Endothelial cell of umbilical vein (primary cell): ENCODE measurements at regions not wholly inside any gene's neighbourhood (a gene's known extent, or its start where the extent isn't known, plus 50 kb on each side); places are given as distances from the start of the nearest gene placed in this dataset.

ENCODE experiments used
- BruUV-seq: library from RNA; stranded (reverse); fragments of 400-500 nt; replicated peaks from 2 replicates; lab custom pipeline; 2021; lab: Mats Ljungman, UMichigan
- CTCF ChIA-PET: fragments of 300-600, 350-600 bp; sonication (Branson Sonifier 250); formaldehyde crosslinking; loops from one replicate; lab custom pipeline; 2021; ENCODE audit warnings: antibody characterized with exemption, inconsistent platforms; lab: Charles Lee
- POLR2A ChIA-PET: fragments of 300-600, 350-600 bp; sonication (Branson Sonifier 250); formaldehyde crosslinking; loops from one replicate; lab custom pipeline; 2021; ENCODE audit warnings: antibody characterized with exemption, inconsistent platforms; lab: Charles Lee
- DNase-seq: peaks from one replicate; pipeline ENCODE4 v3.0.0-alpha.2; 2011; ENCODE audit warnings: low read depth, low spot score
- FAIRE-seq: peaks from 2 replicates; lab custom pipeline; 2011; peaks lifted over from hg19 to GRCh38; lab: Jason Lieb, UNC
- H2AFZ ChIP-seq: 2 replicates; pipeline ENCODE4 v1.6.0; 2012; ENCODE audit warnings: low read depth, low read length, control low read depth, inconsistent platforms
- H3K27ac ChIP-seq: 2 replicates; pipeline ENCODE4 v1.5.1; 2011; ENCODE audit warnings: low read depth, mild to moderate bottlenecking, control low read depth, low read length, moderate library complexity; ENCODE audit not compliant: insufficient read depth
- H3K27me3 ChIP-seq, 2 experiments: 2 replicates each; pipeline versions ENCODE4 v1.6.0 to v1.6.1; 2011; ENCODE audit warnings: low read length in 2 of 2, mixed read lengths in 1 of 2; ENCODE audit not compliant: control insufficient read depth in 2 of 2, insufficient read depth in 2 of 2
- H3K36me3 ChIP-seq, 2 experiments: 2 replicates in 1 of 2; 3 replicates in 1 of 2; pipeline ENCODE4 v1.5.1; 2011; ENCODE audit warnings: low read length in 2 of 2, mild to moderate bottlenecking in 1 of 2, moderate library complexity in 1 of 2; ENCODE audit not compliant: control insufficient read depth in 2 of 2, insufficient read depth in 2 of 2; ENCODE audit errors: extremely low read depth in 1 of 2
- H3K4me1 ChIP-seq: 3 replicates; pipeline ENCODE4 v1.5.1; 2011; ENCODE audit warnings: mild to moderate bottlenecking, low read length; ENCODE audit not compliant: control insufficient read depth, insufficient read depth; ENCODE audit errors: extremely low read depth
- H3K4me2 ChIP-seq: 2 replicates; pipeline ENCODE4 v1.6.1; 2011; ENCODE audit warnings: low read length, control low read depth, mixed read lengths; ENCODE audit not compliant: insufficient read depth
- H3K4me3 ChIP-seq, 3 experiments: fragments of 200-600 bp in 1 of 3; sonication (generic), shearing (Covaris generic) in 1 of 3; replicated peaks in 1 of 3; 2 replicates each; pipeline ENCODE4 v1.5.1; 2011 to 2016; ENCODE audit warnings: control low read depth in 3 of 3, low read length in 3 of 3, mild to moderate bottlenecking in 2 of 3, inconsistent platforms in 1 of 3, low read depth in 1 of 3, moderate library complexity in 1 of 3; ENCODE audit not compliant: insufficient read depth in 1 of 3
- H3K79me2 ChIP-seq: 2 replicates; pipeline ENCODE4 v1.6.0; 2012; ENCODE audit warnings: low read length, inconsistent platforms; ENCODE audit not compliant: control insufficient read depth, insufficient read depth
- H3K9ac ChIP-seq: replicated peaks from 2 replicates; pipeline ENCODE3; 2011; ENCODE audit warnings: low read length, control low read depth; ENCODE audit not compliant: insufficient read depth; ENCODE audit errors: extremely low read depth
- H3K9me1 ChIP-seq: replicated peaks from 3 replicates; pipeline ENCODE4 v1.6.0; 2011; ENCODE audit warnings: mild to moderate bottlenecking, low read length; ENCODE audit not compliant: control insufficient read depth, insufficient read depth; ENCODE audit errors: extremely low read depth
- H3K9me3 ChIP-seq: replicated peaks from 2 replicates; pipeline ENCODE4 v1.5.1; 2012; ENCODE audit warnings: low read length, inconsistent platforms; ENCODE audit not compliant: control insufficient read depth, insufficient read depth
- H4K20me1 ChIP-seq: replicated peaks from 2 replicates; pipeline ENCODE3; 2011; ENCODE audit warnings: mild to moderate bottlenecking, low read length; ENCODE audit not compliant: control insufficient read depth, insufficient read depth; ENCODE audit errors: extremely low read depth
- EZH2 ChIP-seq: IDR thresholded peaks from 2 replicates; pipeline ENCODE4 v1.6.1; 2012; ENCODE audit warnings: borderline replicate concordance, low read depth, mild to moderate bottlenecking, moderate library complexity, low read length, inconsistent platforms; ENCODE audit not compliant: severe bottlenecking
- FOS ChIP-seq: IDR thresholded peaks from 2 replicates; pipeline ENCODE4 v1.6.1; 2011; ENCODE audit warnings: mild to moderate bottlenecking, low read length, moderate library complexity, borderline replicate concordance; ENCODE audit not compliant: insufficient read depth
- GATA2 ChIP-seq: IDR thresholded peaks from 2 replicates; pipeline ENCODE4 v1.7.0; 2011; ENCODE audit warnings: low read depth, mild to moderate bottlenecking, moderate library complexity, mixed read lengths, low read length; ENCODE audit not compliant: insufficient read length, insufficient read depth
- JUN ChIP-seq: IDR thresholded peaks from 2 replicates; pipeline ENCODE4 v1.6.1; 2011; ENCODE audit warnings: borderline replicate concordance, low read depth; ENCODE audit not compliant: insufficient read length, insufficient read depth
- MYC ChIP-seq: IDR thresholded peaks from one replicate; pipeline ENCODE4 v1.6.1; 2011; ENCODE audit warnings: mild to moderate bottlenecking, low read depth, low read length
- POLR2A ChIP-seq: IDR thresholded peaks from 2 replicates; pipeline ENCODE4 v1.6.1; 2012; ENCODE audit warnings: low read depth, mild to moderate bottlenecking, control low read depth, low read length
- POLR2AphosphoS5 ChIP-seq: IDR thresholded peaks from 2 replicates; pipeline ENCODE4 v1.6.1; 2012; ENCODE audit warnings: low read depth, mild to moderate bottlenecking, control low read depth, low read length, moderate library complexity; ENCODE audit not compliant: insufficient read depth
- dilution Hi-C: fragments of 300-500 bp; cut with MboI; formaldehyde crosslinking; loops from one replicate; pipeline ENCODE4 v1.15.0; 2019; ENCODE audit warnings: low sequenced_read_pairs; ENCODE audit not compliant: extremely low pct_ligation_motif_present
- intact Hi-C: fragments of 100-400 bp; cut with micrococcal nuclease; formaldehyde crosslinking; loops from one replicate; pipeline ENCODE4 v1.10.0; 2022
- TF ChIP-seq, protein P1 (sequence below), 2 donors: IDR thresholded peaks; 1 replicate in 1 of 2; 2 replicates in 1 of 2; pipeline ENCODE4 v1.5.1; 2011; ENCODE audit warnings: low read length in 2 of 2, mild to moderate bottlenecking in 2 of 2, moderate library complexity in 2 of 2, control low read depth in 1 of 2, inconsistent platforms in 1 of 2, low read depth in 1 of 2; ENCODE audit not compliant: insufficient read depth in 1 of 2; ENCODE audit errors: extremely low read depth in 1 of 2
- TF ChIP-seq, protein P2 (sequence below): IDR thresholded peaks from 2 replicates; pipeline ENCODE4 v1.6.1; 2011; ENCODE audit not compliant: insufficient read depth, insufficient read length

DNA sequence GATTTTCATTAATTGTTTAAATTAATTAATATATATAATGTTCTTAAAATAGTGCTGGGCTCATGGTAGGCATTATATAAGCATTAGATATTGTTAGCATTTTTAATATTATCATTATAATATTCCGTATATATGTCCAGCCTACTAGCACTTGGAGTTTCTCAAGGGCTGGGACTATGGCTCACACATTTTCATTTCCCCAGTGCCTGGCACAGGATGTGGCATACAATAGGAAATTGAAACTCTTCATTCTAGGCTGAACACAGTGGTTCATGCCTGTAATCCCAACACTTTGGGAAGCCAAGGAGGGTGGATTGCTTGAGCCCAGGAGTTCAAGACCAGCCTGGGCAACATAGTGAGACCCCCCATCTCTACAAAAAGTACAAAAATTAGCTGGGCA lies 170.4 kb downstream of the RSL24D1 start:
- no peak overlapping the region for H3K4me2 ChIP-seq
- H3K4me3 ChIP-seq, result no peak overlapping the region
- no peaks in the 10 kb centered on the region for H4K20me1 ChIP-seq
- TF ChIP-seq MYC (no peak), POLR2AphosphoS5 (no peak), GATA2 (no peak), FOS (no peak), POLR2A (no peak), EZH2 (no peak), JUN (no peak)
- TF ChIP-seq, protein P1, sequence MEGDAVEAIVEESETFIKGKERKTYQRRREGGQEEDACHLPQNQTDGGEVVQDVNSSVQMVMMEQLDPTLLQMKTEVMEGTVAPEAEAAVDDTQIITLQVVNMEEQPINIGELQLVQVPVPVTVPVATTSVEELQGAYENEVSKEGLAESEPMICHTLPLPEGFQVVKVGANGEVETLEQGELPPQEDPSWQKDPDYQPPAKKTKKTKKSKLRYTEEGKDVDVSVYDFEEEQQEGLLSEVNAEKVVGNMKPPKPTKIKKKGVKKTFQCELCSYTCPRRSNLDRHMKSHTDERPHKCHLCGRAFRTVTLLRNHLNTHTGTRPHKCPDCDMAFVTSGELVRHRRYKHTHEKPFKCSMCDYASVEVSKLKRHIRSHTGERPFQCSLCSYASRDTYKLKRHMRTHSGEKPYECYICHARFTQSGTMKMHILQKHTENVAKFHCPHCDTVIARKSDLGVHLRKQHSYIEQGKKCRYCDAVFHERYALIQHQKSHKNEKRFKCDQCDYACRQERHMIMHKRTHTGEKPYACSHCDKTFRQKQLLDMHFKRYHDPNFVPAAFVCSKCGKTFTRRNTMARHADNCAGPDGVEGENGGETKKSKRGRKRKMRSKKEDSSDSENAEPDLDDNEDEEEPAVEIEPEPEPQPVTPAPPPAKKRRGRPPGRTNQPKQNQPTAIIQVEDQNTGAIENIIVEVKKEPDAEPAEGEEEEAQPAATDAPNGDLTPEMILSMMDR (IDR thresholded peaks at IDR 0.05; ENCODE audit: extremely low read depth in 1 of 2, insufficient read depth in 1 of 2, low read depth in 1 of 2, low read length in 2 of 2), result no peak
- TF ChIP-seq, protein P2, sequence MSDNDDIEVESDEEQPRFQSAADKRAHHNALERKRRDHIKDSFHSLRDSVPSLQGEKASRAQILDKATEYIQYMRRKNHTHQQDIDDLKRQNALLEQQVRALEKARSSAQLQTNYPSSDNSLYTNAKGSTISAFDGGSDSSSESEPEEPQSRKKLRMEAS, result no peak
- no peak overlapping the region for H3K27ac ChIP-seq
- H2AFZ ChIP-seq, result no peak overlapping the region
- H3K9ac ChIP-seq, result no peak overlapping the region
- H3K36me3 ChIP-seq, result no peaks in the 10 kb centered on the region
- no peak for DNase-seq
- no TSS peak for BruUV-seq
- H3K4me1 ChIP-seq, result no peaks in the 10 kb centered on the region
- no peaks in the 10 kb centered on the region for H3K9me3 ChIP-seq
- CTCF ChIA-PET, result no interaction called here
- no peaks in the 10 kb centered on the region for H3K27me3 ChIP-seq
- dilution Hi-C loops, result no loop called here
- intact Hi-C loops, result no loop called here
- H3K79me2 ChIP-seq, result no peaks in the 10 kb centered on the region
- FAIRE-seq, result no peak
- POLR2A ChIA-PET, result no interaction called here
- no peaks in the 10 kb centered on the region for H3K9me1 ChIP-seq
